ENCODE measurements at regions not wholly inside any gene's neighbourhood (a gene's known extent, or its start where the extent isn't known, plus 50 kb on each side); places are given as distances from the start of the nearest gene placed in this dataset.

DNA sequence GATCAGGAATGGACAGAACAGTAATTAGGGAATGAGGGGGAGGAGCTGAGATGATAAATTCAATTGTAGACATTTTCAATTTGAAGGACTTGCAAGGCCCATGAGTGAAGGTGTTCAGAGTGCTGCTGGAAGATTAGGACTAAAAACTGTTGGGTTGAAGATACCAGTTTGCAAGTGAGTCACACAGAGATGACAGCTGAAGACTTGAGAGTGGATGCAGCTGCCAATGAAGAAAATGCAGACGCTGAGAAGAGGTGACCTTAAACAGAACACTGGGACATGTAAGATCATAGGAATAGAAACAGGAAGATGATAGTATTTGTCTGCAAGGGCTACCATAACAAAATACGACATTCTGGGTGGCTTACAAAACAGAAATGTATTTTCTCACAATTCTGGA is 1716.5 kb upstream of the SLC10A2 start:
- no peaks in the 10 kb centered on the region for H3K36me3 ChIP-seq

GRCh38 chr13:104779311-104779993 is 1713.2 kb upstream of the SLC10A2 start:
- Histone ChIP-seq H3K9me3 (no peaks in the 10 kb centered on the region), H3K27me3 (no peaks in the 10 kb centered on the region), H3K27ac (no peak overlapping the region), H3K36me3 (no peaks in the 10 kb centered on the region), H3K4me3 (ENCODE audit: low read depth in 1 of 2, low read length in 1 of 2) (no peak overlapping the region), H3K4me1 (ENCODE audit: control insufficient read depth in 1 of 2, insufficient read depth in 1 of 2, low read depth in 1 of 2, low read length in 1 of 2) (no peaks in the 10 kb centered on the region)
- TF ChIP-seq, protein P1, sequence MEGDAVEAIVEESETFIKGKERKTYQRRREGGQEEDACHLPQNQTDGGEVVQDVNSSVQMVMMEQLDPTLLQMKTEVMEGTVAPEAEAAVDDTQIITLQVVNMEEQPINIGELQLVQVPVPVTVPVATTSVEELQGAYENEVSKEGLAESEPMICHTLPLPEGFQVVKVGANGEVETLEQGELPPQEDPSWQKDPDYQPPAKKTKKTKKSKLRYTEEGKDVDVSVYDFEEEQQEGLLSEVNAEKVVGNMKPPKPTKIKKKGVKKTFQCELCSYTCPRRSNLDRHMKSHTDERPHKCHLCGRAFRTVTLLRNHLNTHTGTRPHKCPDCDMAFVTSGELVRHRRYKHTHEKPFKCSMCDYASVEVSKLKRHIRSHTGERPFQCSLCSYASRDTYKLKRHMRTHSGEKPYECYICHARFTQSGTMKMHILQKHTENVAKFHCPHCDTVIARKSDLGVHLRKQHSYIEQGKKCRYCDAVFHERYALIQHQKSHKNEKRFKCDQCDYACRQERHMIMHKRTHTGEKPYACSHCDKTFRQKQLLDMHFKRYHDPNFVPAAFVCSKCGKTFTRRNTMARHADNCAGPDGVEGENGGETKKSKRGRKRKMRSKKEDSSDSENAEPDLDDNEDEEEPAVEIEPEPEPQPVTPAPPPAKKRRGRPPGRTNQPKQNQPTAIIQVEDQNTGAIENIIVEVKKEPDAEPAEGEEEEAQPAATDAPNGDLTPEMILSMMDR (IDR thresholded peaks at IDR 0.05) = no peak

More for the DNA sequence above, 1716.5 kb upstream of the SLC10A2 start:
- Histone ChIP-seq H3K4me3 (ENCODE audit: low read depth in 1 of 2, low read length in 1 of 2) (no peak overlapping the region), H3K27me3 (no peaks in the 10 kb centered on the region), H3K4me1 (ENCODE audit: control insufficient read depth in 1 of 2, insufficient read depth in 1 of 2, low read depth in 1 of 2, low read length in 1 of 2) (no peaks in the 10 kb centered on the region), H3K9me3 (no peaks in the 10 kb centered on the region), H3K27ac (no peak overlapping the region)
- TF ChIP-seq, protein P1 (IDR thresholded peaks at IDR 0.05) = no peak

GRCh38 chr13:104773775-104774174 is 1707.6 kb upstream of the SLC10A2 start:
- H3K27me3 ChIP-seq = no peaks in the 10 kb centered on the region
- H3K9me3 ChIP-seq = no peaks in the 10 kb centered on the region
- no peaks in the 10 kb centered on the region for H3K36me3 ChIP-seq
- no peak overlapping the region for H3K27ac ChIP-seq
- H3K4me3 ChIP-seq (ENCODE audit: low read depth in 1 of 2, low read length in 1 of 2) = no peak overlapping the region
- TF ChIP-seq, protein P1 (IDR thresholded peaks at IDR 0.05) = no peak
- no peaks in the 10 kb centered on the region for H3K4me1 ChIP-seq (ENCODE audit: control insufficient read depth in 1 of 2, insufficient read depth in 1 of 2, low read depth in 1 of 2, low read length in 1 of 2)

DNA sequence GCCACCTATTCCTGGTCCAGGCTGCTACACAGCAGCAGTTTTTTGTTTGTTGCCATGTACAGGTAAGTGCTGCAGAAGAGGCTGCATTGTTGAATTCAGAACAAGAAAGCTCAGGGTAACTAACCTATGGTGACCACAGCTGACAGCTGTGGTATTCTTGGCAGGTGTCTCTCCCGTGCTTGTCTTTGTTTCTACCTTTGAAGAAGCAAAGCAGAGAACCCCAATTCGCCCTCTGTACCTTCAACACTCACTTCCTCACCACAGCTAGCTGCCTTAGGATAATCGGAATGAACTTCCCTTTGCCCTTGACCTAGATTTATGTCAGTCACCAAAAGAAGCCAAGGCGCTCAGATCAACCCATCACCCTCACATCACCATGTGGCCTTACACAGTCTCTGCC is 1703.3 kb upstream of the SLC10A2 start:
- TF ChIP-seq, protein P1 (IDR thresholded peaks at IDR 0.05) = no peak
- Histone ChIP-seq H3K27me3 (no peaks in the 10 kb centered on the region), H3K36me3 (no peaks in the 10 kb centered on the region)

DNA sequence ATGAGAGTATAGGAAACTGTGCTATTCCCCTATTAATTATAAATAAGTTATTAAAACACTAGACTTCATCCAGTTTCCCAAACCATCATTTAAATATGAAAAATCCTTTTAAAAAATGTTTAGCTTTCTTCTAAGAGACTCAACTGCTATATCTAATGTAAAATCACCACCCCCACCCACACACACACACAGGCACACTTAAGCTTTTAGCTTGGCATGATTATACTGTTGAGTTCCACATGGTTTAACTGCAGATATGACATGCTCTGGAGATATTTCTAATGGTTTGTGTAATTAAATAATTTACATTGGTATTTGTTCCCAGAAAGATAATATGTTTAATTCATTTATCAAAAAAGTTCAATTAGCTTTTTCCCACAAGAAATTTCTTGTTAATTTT is 1700.1 kb upstream of the SLC10A2 start:
- TF ChIP-seq, protein P1 (IDR thresholded peaks at IDR 0.05) = no peak
- H3K27me3 ChIP-seq = no peaks in the 10 kb centered on the region
- H3K4me1 ChIP-seq (ENCODE audit: control insufficient read depth in 1 of 2, insufficient read depth in 1 of 2, low read depth in 1 of 2, low read length in 1 of 2) = no peaks in the 10 kb centered on the region
- H3K9me3 ChIP-seq = no peaks in the 10 kb centered on the region
- H3K4me3 ChIP-seq (ENCODE audit: low read depth in 1 of 2, low read length in 1 of 2) = no peak overlapping the region
- H3K36me3 ChIP-seq = no peaks in the 10 kb centered on the region
- no peak overlapping the region for H3K27ac ChIP-seq

More for the DNA sequence above, 1703.3 kb upstream of the SLC10A2 start:
- no peak overlapping the region for H3K4me3 ChIP-seq (ENCODE audit: low read depth in 1 of 2, low read length in 1 of 2)
- H3K9me3 ChIP-seq = no peaks in the 10 kb centered on the region
- H3K4me1 ChIP-seq (ENCODE audit: control insufficient read depth in 1 of 2, insufficient read depth in 1 of 2, low read depth in 1 of 2, low read length in 1 of 2) = no peaks in the 10 kb centered on the region
- H3K27ac ChIP-seq = no peak overlapping the region

All from neutrophil (primary cell).